Adrenal gland (tissue), 9 donors: ENCODE measurements at regions not wholly inside any gene's neighbourhood (a gene's known extent, or its start where the extent isn't known, plus 50 kb on each side); places are given as distances from the start of the nearest gene placed in this dataset.

Experiments
- DNase-seq, 7 donors: peaks; one replicate each; pipeline ENCODE4 v3.0.0-alpha.2; 2019 to 2020
- H3K27ac ChIP-seq, 5 donors: fragments of 200-600 bp; sonication (generic) in 4 of 5; 1 replicate in 3 of 5; 2 replicates in 2 of 5; pipeline versions ENCODE4 v1.5.1 to v1.8.0; 2016 to 2020; ENCODE audit warnings: mild to moderate bottlenecking in 1 of 5
- H3K27me3 ChIP-seq: fragments of 200-600 bp; 2 replicates; pipeline ENCODE4 v1.8.0; 2021
- H3K36me3 ChIP-seq, 2 donors: fragments of 200-600 bp; replicated peaks in 1 of 2; 1 replicate in 1 of 2; 2 replicates in 1 of 2; pipeline versions ENCODE4 v1.5.1 to v1.8.0; 2018 to 2022
- H3K4me1 ChIP-seq, 2 donors: fragments of 200-600 bp; replicated peaks in 1 of 2; 1 replicate in 1 of 2; 2 replicates in 1 of 2; pipeline versions ENCODE4 v1.5.1 to v1.8.0; 2018 to 2021
- H3K4me3 ChIP-seq, 4 donors: fragments of 200-600 bp; sonication (generic) in 3 of 4; one replicate each; pipeline ENCODE4 v1.5.1; 2016 to 2018
- H3K9me3 ChIP-seq, 3 donors: fragments of 200-600 bp; sonication (generic) in 1 of 3; replicated peaks in 1 of 3; 1 replicate in 2 of 3; 2 replicates in 1 of 3; pipeline versions ENCODE4 v1.5.1 to v1.8.0; 2016 to 2021
- POLR2A ChIP-seq, 2 donors: fragments of 450-650 bp; IDR thresholded peaks; one replicate each; pipeline ENCODE4 v1.6.1; 2017; ENCODE audit warnings: antibody characterized with exemption in 2 of 2, mild to moderate bottlenecking in 2 of 2, moderate library complexity in 1 of 2
- WGBS, 4 donors: extraction: QIAGEN DNeasy Blood & Tissue Kit in 2 of 4; methylation state at CpG; one replicate each; pipeline versions ENCODE4 v1.1.5 to v1.1.7; 2013 to 2017; 5-methylcytosine and 5-hydroxymethylcytosine counted together
- intact Hi-C, 2 donors: fragments of 100-400 bp; cut with DNase I; formaldehyde crosslinking; loops; one replicate each; pipeline versions ENCODE4 v1.14.1 to v1.15.0; 2022 to 2023
- TF ChIP-seq, protein P1 (sequence below), 6 experiments: fragments of 450-650 bp in 4 of 6; fragments of 200-600 bp in 2 of 6; sonication (generic) in 1 of 6; IDR thresholded peaks; 1 replicate in 5 of 6; 2 replicates in 1 of 6; pipeline versions ENCODE4 v1.5.1 to v1.8.0; 2016 to 2021; ENCODE audit warnings: antibody characterized with exemption in 6 of 6, mild to moderate bottlenecking in 2 of 6, moderate library complexity in 1 of 6
- donor health status: healthy with polysubstance abuse.
- donor health status: Bipolar disorder and iron deficiency.
- donor health status: DM: yes; HTN: yes; CAD: no.
- donor health status: DM: no; HTN: no; CAD: no.
- donor health status: DM: no; HTN: no; CAD: no.

DNA sequence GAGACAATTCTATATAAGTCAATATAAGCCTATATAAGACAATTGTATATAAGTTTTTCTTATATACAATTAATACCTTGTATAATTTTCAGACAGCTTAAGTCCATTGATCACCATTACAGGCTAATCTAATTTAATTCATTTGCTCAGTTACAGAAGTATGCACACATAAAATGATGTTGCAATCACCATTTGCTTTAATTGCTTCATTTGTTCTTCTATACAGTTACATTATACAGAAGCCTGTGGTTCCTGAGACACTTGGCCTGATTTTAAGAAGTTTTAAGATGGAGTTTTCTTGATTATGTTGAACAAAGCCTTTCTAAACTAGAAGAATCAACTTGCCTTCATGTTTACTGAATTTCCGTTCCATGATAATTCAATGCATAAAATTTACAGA is 314.6 kb upstream of the PDE3A start:
- no peaks in the 10 kb centered on the region for H3K9me3 ChIP-seq
- intact Hi-C loops = no loop called here
- no peak overlapping the region for H3K27ac ChIP-seq
- H3K27me3 ChIP-seq = no peaks in the 10 kb centered on the region
- no peak for DNase-seq
- H3K36me3 ChIP-seq = no peaks in the 10 kb centered on the region
- 77 to 87% (median 81%) methylated on average over 1 of the region's 1 CpG for WGBS, 4 donors
- no peaks in the 10 kb centered on the region for H3K4me1 ChIP-seq
- TF ChIP-seq, protein P1, sequence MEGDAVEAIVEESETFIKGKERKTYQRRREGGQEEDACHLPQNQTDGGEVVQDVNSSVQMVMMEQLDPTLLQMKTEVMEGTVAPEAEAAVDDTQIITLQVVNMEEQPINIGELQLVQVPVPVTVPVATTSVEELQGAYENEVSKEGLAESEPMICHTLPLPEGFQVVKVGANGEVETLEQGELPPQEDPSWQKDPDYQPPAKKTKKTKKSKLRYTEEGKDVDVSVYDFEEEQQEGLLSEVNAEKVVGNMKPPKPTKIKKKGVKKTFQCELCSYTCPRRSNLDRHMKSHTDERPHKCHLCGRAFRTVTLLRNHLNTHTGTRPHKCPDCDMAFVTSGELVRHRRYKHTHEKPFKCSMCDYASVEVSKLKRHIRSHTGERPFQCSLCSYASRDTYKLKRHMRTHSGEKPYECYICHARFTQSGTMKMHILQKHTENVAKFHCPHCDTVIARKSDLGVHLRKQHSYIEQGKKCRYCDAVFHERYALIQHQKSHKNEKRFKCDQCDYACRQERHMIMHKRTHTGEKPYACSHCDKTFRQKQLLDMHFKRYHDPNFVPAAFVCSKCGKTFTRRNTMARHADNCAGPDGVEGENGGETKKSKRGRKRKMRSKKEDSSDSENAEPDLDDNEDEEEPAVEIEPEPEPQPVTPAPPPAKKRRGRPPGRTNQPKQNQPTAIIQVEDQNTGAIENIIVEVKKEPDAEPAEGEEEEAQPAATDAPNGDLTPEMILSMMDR (IDR thresholded peaks at IDR 0.05) = no peak
- TF ChIP-seq POLR2A (IDR thresholded peaks at IDR 0.05) = no peak
- H3K4me3 ChIP-seq = no peak overlapping the region

DNA sequence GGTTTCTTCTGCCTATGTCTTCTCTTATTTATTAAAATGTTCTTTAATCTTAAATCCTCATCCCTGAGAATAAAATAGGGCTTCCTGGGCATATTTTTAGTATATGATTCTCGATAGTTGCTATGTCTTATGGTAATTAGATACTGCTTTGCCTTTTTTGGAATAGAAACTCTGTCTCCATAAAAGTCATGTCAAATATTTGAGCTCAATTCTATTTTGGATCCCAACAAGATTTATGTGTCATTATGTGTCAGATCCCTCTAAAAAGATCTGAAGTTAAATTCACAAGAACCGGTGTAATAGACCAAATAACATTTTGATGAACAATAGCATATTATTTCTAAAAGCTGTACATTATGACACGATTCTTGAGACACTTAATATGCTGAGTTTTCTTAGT is 312.5 kb upstream of the PDE3A start:
- H3K27ac ChIP-seq = no peak overlapping the region
- H3K36me3 ChIP-seq = no peaks in the 10 kb centered on the region
- H3K9me3 ChIP-seq = no peaks in the 10 kb centered on the region
- no peaks in the 10 kb centered on the region for H3K4me1 ChIP-seq
- no peaks in the 10 kb centered on the region for H3K27me3 ChIP-seq
- TF ChIP-seq, protein P1 (IDR thresholded peaks at IDR 0.05) = no peak
- TF ChIP-seq POLR2A (IDR thresholded peaks at IDR 0.05) = no peak
- no peak for DNase-seq
- WGBS, 4 donors = 50 to 55% (median 51%) methylated on average over 3 of the region's 3 CpGs
- no peak overlapping the region for H3K4me3 ChIP-seq
- intact Hi-C loops = no loop called here

DNA sequence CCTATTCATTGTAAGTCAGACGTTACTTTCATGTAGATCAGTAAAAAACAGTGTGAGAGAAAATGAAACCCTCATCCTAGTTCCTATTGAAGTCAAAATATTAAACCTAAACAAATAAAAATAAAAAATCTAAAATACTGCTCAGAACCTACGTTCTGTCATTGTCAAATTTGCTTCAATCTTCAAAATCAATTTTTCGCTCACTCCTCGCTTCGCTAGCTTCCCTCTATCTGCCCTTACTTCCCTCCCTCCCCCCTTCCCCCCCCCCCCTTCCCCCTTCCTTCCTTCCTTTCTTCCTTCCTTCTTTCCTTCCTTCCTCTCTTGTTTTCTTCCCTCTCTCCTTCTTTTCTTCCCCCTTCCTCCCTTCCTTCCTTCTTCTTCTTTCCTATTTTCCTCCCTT is 310.9 kb upstream of the PDE3A start:
- 67 to 72% (median 68%) methylated on average over 5 of the region's 5 CpGs for WGBS, 4 donors
- TF ChIP-seq POLR2A (IDR thresholded peaks at IDR 0.05) = no peak
- TF ChIP-seq, protein P1 (IDR thresholded peaks at IDR 0.05) = no peak
- Histone ChIP-seq H3K27ac (no peak overlapping the region), H3K9me3 (no peaks in the 10 kb centered on the region), H3K36me3 (no peaks in the 10 kb centered on the region), H3K4me1 (no peaks in the 10 kb centered on the region), H3K4me3 (no peak overlapping the region), H3K27me3 (no peaks in the 10 kb centered on the region)
- intact Hi-C loops = no loop called here
- DNase-seq = no peak

DNA sequence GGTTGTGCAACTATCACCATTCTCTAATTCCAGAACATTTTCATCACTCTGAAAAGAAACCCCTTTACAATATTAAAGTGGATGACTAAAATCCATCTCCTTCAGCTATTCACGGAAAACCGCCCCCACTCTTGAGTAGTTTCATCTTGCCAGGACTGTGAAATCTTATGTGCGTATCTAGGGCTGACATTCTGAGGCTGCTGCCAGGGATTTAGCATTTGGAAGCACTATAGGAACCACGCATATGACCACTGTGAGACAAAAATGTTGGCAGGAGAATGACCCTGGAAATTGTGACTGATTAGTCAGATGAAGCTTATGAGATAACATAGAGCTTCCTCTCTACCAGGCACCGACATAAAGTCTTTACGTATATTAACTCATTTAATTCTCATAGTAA is 305.2 kb upstream of the PDE3A start:
- no peaks in the 10 kb centered on the region for H3K4me1 ChIP-seq
- no peak overlapping the region for H3K27ac ChIP-seq
- H3K27me3 ChIP-seq = no peaks in the 10 kb centered on the region
- TF ChIP-seq, protein P1 (IDR thresholded peaks at IDR 0.05) = no peak
- TF ChIP-seq POLR2A (IDR thresholded peaks at IDR 0.05) = no peak
- H3K9me3 ChIP-seq = no peaks in the 10 kb centered on the region
- intact Hi-C loops = no loop called here
- no peaks in the 10 kb centered on the region for H3K36me3 ChIP-seq
- 78 to 89% (median 80%) methylated on average over 6 of the region's 6 CpGs for WGBS, 4 donors
- H3K4me3 ChIP-seq = no peak overlapping the region
- DNase-seq = no peak
